A549 (cell line): ENCODE measurements at regions not wholly inside any gene's neighbourhood (a gene's known extent, or its start where the extent isn't known, plus 50 kb on each side); places are given as distances from the start of the nearest gene placed in this dataset.

Source experiments
- ATAC-seq, 2 experiments: fragments of 200-7000 bp in 1 of 2; fragments of >200 bp in 1 of 2; cut with Nextera tagmentation in 1 of 2; cut with Tn5 transposase in 1 of 2; 3 replicates each; pipeline versions ENCODE4 v1.8.0 to v1.9.1; 2018 to 2020; ENCODE audit warnings: mild to moderate bottlenecking in 1 of 2, moderate library complexity in 1 of 2
- CTCF ChIA-PET: fragments of 300-600 bp; sonication (Branson Sonifier 250); formaldehyde crosslinking; extraction: SDS; loops from one replicate; lab custom pipeline; 2021; ENCODE audit warnings: antibody characterized with exemption, inconsistent platforms; lab: Yijun Ruan, JAX
- POLR2A ChIA-PET: fragments of 350-600 bp; formaldehyde crosslinking; extraction: SDS; loops from one replicate; lab custom pipeline; 2021; ENCODE audit warnings: antibody characterized with exemption, inconsistent platforms; lab: Yijun Ruan, JAX
- DNase-seq, 2 experiments: peaks; one replicate each; pipeline versions ENCODE4 v3.0.0 to v3.0.0-alpha.2; 2011 to 2016; ENCODE audit warnings: low read depth in 1 of 2, low spot score in 1 of 2
- FAIRE-seq: peaks from 2 replicates; lab custom pipeline; 2011; peaks lifted over from hg19 to GRCh38; lab: Jason Lieb, UNC
- H3K27ac ChIP-seq, 2 experiments: fragments of >200 bp; sonication (Bioruptor Twin); formaldehyde crosslinking; 3 replicates each; pipeline ENCODE4 v1.5.1; 2016 to 2017
- H3K4me1 ChIP-seq: fragments of >200 bp; sonication (Bioruptor Twin); formaldehyde crosslinking; 3 replicates; pipeline ENCODE4 v1.6.1; 2016
- H3K4me2 ChIP-seq: fragments of >200 bp; sonication (Bioruptor Twin); formaldehyde crosslinking; 3 replicates; pipeline ENCODE4 v1.6.1; 2016
- H3K4me3 ChIP-seq: fragments of >200 bp; sonication (Bioruptor Twin); formaldehyde crosslinking; 3 replicates; pipeline ENCODE4 v1.5.1; 2016
- H3K9me3 ChIP-seq: fragments of >200 bp; sonication (Bioruptor Twin); formaldehyde crosslinking; 3 replicates; pipeline ENCODE4 v1.6.1; 2016
- ATOH8 ChIP-seq: fragments of 250-450 bp; sonication (Bioruptor Pico); IDR thresholded peaks from 2 replicates; pipeline ENCODE4 v1.5.0; 2020; ENCODE audit warnings: low read depth, mild to moderate bottlenecking, moderate library complexity
- BCL3 ChIP-seq: fragments of >200 bp; sonication (Bioruptor Twin); formaldehyde crosslinking; IDR thresholded peaks from 3 replicates; pipeline ENCODE4 v1.6.1; 2016
- CEBPB ChIP-seq, 2 experiments: fragments of >200 bp in 1 of 2; sonication (Bioruptor Twin) in 1 of 2; formaldehyde crosslinking in 1 of 2; IDR thresholded peaks; 2 replicates each; pipeline ENCODE4 v1.6.1; 2012 to 2016
- CHD2 ChIP-seq: fragments of 150-350 bp; IDR thresholded peaks from 2 replicates; pipeline ENCODE4 v1.6.1; 2014; ENCODE audit warnings: low read length; ENCODE audit not compliant: partially characterized antibody
- E2F6 ChIP-seq: IDR thresholded peaks from 2 replicates; pipeline ENCODE4 v1.6.1; 2012; ENCODE audit warnings: low read depth, borderline replicate concordance
- EHMT2 ChIP-seq: fragments of 200-600 bp; sonication (generic); IDR thresholded peaks from 2 replicates; pipeline ENCODE4 v1.6.1; 2016; ENCODE audit warnings: antibody characterized with exemption, low read depth, mild to moderate bottlenecking, moderate library complexity
- ELK1 ChIP-seq: fragments of 150-350 bp; IDR thresholded peaks from 2 replicates; pipeline ENCODE4 v1.6.1; 2014; ENCODE audit warnings: low read depth, mild to moderate bottlenecking, low read length
- EP300 ChIP-seq, 2 experiments: fragments of >200 bp; sonication (Bioruptor Twin); formaldehyde crosslinking; IDR thresholded peaks; 2 replicates in 1 of 2; 3 replicates in 1 of 2; pipeline ENCODE4 v1.6.1; 2016 to 2017
- FOXS1 ChIP-seq: fragments of 250-450 bp; sonication (Bioruptor Pico); IDR thresholded peaks from 2 replicates; pipeline ENCODE4 v1.5.0; 2020; ENCODE audit warnings: mild to moderate bottlenecking, moderate library complexity
- GATA3 ChIP-seq: IDR thresholded peaks from 2 replicates; pipeline ENCODE4 v1.6.1; 2012; ENCODE audit warnings: borderline replicate concordance
- HDAC2 ChIP-seq: fragments of 200-600 bp; sonication (generic); IDR thresholded peaks from 2 replicates; pipeline ENCODE4 v1.6.1; 2016
- HEYL ChIP-seq: fragments of 250-450 bp; sonication (Bioruptor Pico); IDR thresholded peaks from 2 replicates; pipeline ENCODE4 v1.8.0; 2021; ENCODE audit warnings: mild to moderate bottlenecking, moderate library complexity
- HOXB13 ChIP-seq: fragments of 250-450 bp; sonication (Bioruptor Pico); IDR thresholded peaks from 2 replicates; pipeline ENCODE4 v1.5.0; 2020; ENCODE audit warnings: low read depth, mild to moderate bottlenecking, moderate library complexity
- HOXB5 ChIP-seq: fragments of 250-450 bp; sonication (Bioruptor Pico); IDR thresholded peaks from 2 replicates; pipeline ENCODE4 v1.5.0; 2020; ENCODE audit warnings: mild to moderate bottlenecking, moderate library complexity
- JUN ChIP-seq, 2 experiments: fragments of >200 bp; sonication (Bioruptor Twin); formaldehyde crosslinking; IDR thresholded peaks; 2 replicates in 1 of 2; 3 replicates in 1 of 2; pipeline ENCODE4 v1.6.1; 2016 to 2017
- JUNB ChIP-seq: fragments of >200 bp; sonication (Bioruptor Twin); formaldehyde crosslinking; IDR thresholded peaks from 2 replicates; pipeline ENCODE4 v1.6.1; 2016
- KDM1A ChIP-seq: fragments of 200-600 bp; sonication (generic); IDR thresholded peaks from 2 replicates; pipeline ENCODE4 v1.6.1; 2016; ENCODE audit warnings: low read depth, mild to moderate bottlenecking
- MAX ChIP-seq: IDR thresholded peaks from 2 replicates; pipeline ENCODE4 v1.6.1; 2012
- MYC ChIP-seq: IDR thresholded peaks from 2 replicates; pipeline ENCODE4 v1.6.1; 2012; ENCODE audit warnings: mild to moderate bottlenecking, inconsistent platforms, low read length, improper control_type of control experiment, borderline replicate concordance
- NFE2L2 ChIP-seq: fragments of 150-350 bp; conservative IDR thresholded peaks from 2 replicates; pipeline ENCODE4 v1.6.1; 2014; ENCODE audit warnings: low read length
- NR3C1 ChIP-seq: fragments of >200 bp; sonication (Bioruptor Twin); formaldehyde crosslinking; IDR thresholded peaks from 3 replicates; pipeline ENCODE4 v1.6.1; 2017
- PBX3 ChIP-seq: IDR thresholded peaks from 2 replicates; pipeline ENCODE4 v1.6.1; 2012
- PHF8 ChIP-seq: fragments of 200-600 bp; sonication (generic); IDR thresholded peaks from 2 replicates; pipeline ENCODE4 v1.6.1; 2016; ENCODE audit warnings: low read depth, mild to moderate bottlenecking, antibody characterized with exemption, moderate library complexity, borderline replicate concordance
- RARB ChIP-seq: fragments of 250-450 bp; sonication (Bioruptor Pico); IDR thresholded peaks from 2 replicates; pipeline ENCODE4 v1.8.0; 2021; ENCODE audit warnings: mild to moderate bottlenecking, moderate library complexity
- RCOR1 ChIP-seq: fragments of 150-350 bp; IDR thresholded peaks from 2 replicates; pipeline ENCODE4 v1.6.1; 2014; ENCODE audit warnings: antibody characterized with exemption, low read length, low read depth
- RNF2 ChIP-seq: fragments of 200-600 bp; sonication (generic); IDR thresholded peaks from 2 replicates; pipeline ENCODE4 v1.6.1; 2016; ENCODE audit warnings: low read depth, mild to moderate bottlenecking, antibody characterized with exemption, moderate library complexity, borderline replicate concordance
- SMC3 ChIP-seq: fragments of >200 bp; sonication (Bioruptor Twin); formaldehyde crosslinking; IDR thresholded peaks from 3 replicates; pipeline ENCODE4 v1.6.1; 2018; ENCODE audit warnings: inconsistent platforms
- TFCP2L1 ChIP-seq: fragments of 250-450 bp; sonication (Bioruptor Pico); IDR thresholded peaks from 2 replicates; pipeline ENCODE4 v1.5.0; 2021; ENCODE audit warnings: mild to moderate bottlenecking
- USF2 ChIP-seq: fragments of 450-650 bp; IDR thresholded peaks from 2 replicates; pipeline ENCODE4 v1.6.1; 2014; ENCODE audit warnings: antibody characterized with exemption
- ZFP36 ChIP-seq: fragments of 450-650 bp; IDR thresholded peaks from 2 replicates; pipeline ENCODE4 v1.6.1; 2014; ENCODE audit warnings: borderline replicate concordance; ENCODE audit not compliant: partially characterized antibody
- ZNF302 ChIP-seq: fragments of 250-450 bp; sonication (Bioruptor Pico); IDR thresholded peaks from 2 replicates; pipeline ENCODE4 v1.9.0; 2021; ENCODE audit warnings: inconsistent platforms, mild to moderate bottlenecking, moderate library complexity
- ZSCAN20 ChIP-seq: fragments of 250-450 bp; sonication (Bioruptor Pico); IDR thresholded peaks from 2 replicates; pipeline ENCODE4 v1.8.0; 2022; ENCODE audit warnings: mild to moderate bottlenecking, moderate library complexity
- whole genome bisulfite sequencing: methylation state at CpG from one replicate; pipeline ENCODE4 v1.1.6; 2017; ENCODE audit errors: missing lambda C conversion rate; 5-methylcytosine and 5-hydroxymethylcytosine counted together

GRCh38 chr3:159077860-159078259 lies 276.0 kb downstream of the MFSD1 start:
- no peak for FAIRE-seq
- ChIA-PET POLR2A (no interaction called here), CTCF (no interaction called here)
- Histone ChIP-seq H3K4me2 (no peak overlapping the region), H3K4me3 (no peak overlapping the region), H3K4me1 (no peaks in the 10 kb centered on the region), H3K27ac (no peak overlapping the region), H3K9me3 (no peaks in the 10 kb centered on the region)
- TF ChIP-seq FOXS1 (CRISPR knock-in tag) (no peak), RCOR1 (no peak), TFCP2L1 (CRISPR knock-in tag) (no peak)
- DNase-seq = no peak
- 25% methylated on average over 2 of the region's 2 CpGs for WGBS
- ATAC-seq = no peak

GRCh38 chr3:159080256-159080655 lies 278.4 kb downstream of the MFSD1 start:
- Histone ChIP-seq H3K4me1 (no peaks in the 10 kb centered on the region), H3K4me2 (no peak overlapping the region), H3K27ac (no peak overlapping the region), H3K9me3 (no peaks in the 10 kb centered on the region), H3K4me3 (no peak overlapping the region)
- FAIRE-seq (no peak), DNase-seq (no peak), ATAC-seq (no peak)
- TF ChIP-seq EHMT2 = no peak
- no peak for TF ChIP-seq ELK1
- TF ChIP-seq RARB (CRISPR knock-in tag) = no peak
- no peak for TF ChIP-seq JUNB
- TF ChIP-seq JUN (IDR thresholded peaks at IDR 0.05) = no peak
- no peak for TF ChIP-seq USF2
- TF ChIP-seq GATA3 = no peak
- TF ChIP-seq MYC = no peak
- TF ChIP-seq ZSCAN20 (CRISPR knock-in tag) = no peak
- no peak for TF ChIP-seq EP300 (IDR thresholded peaks at IDR 0.05)
- TF ChIP-seq BCL3 = no peak
- TF ChIP-seq HOXB13 = no peak
- TF ChIP-seq HOXB5 (CRISPR knock-in tag) = no peak
- no peak for TF ChIP-seq ZNF302 (CRISPR knock-in tag)
- no peak for TF ChIP-seq NFE2L2
- ChIA-PET CTCF (no interaction called here), POLR2A (no interaction called here)
- WGBS = 65% methylated on average over 5 of the region's 5 CpGs

GRCh38 chr3:159080821-159081220 lies 279.0 kb downstream of the MFSD1 start:
- FAIRE-seq (no peak), ATAC-seq (no peak), DNase-seq (no peak)
- no peak overlapping the region for H3K4me3 ChIP-seq
- H3K9me3 ChIP-seq = no peaks in the 10 kb centered on the region
- ChIA-PET POLR2A (no interaction called here), CTCF (no interaction called here)
- no peak overlapping the region for H3K27ac ChIP-seq
- H3K4me1 ChIP-seq = no peaks in the 10 kb centered on the region
- H3K4me2 ChIP-seq = no peak overlapping the region
- TF ChIP-seq PBX3 (no peak), CHD2 (no peak), ZFP36 (no peak), HDAC2 (no peak), HEYL (CRISPR knock-in tag) (no peak), ZNF302 (CRISPR knock-in tag) (no peak), NFE2L2 (no peak), KDM1A (no peak), PHF8 (no peak), E2F6 (no peak), MAX (no peak), ZSCAN20 (CRISPR knock-in tag) (no peak), ATOH8 (CRISPR knock-in tag) (no peak), RNF2 (no peak), CEBPB (IDR thresholded peaks at IDR 0.05) (no peak), NR3C1 (no peak), SMC3 (no peak)
